Psoas muscle (tissue), 7 donors: ENCODE measurements at regions not wholly inside any gene's neighbourhood (a gene's known extent, or its start where the extent isn't known, plus 50 kb on each side); places are given as distances from the start of the nearest gene placed in this dataset.
"Not testable (repeated sequence)": the region's sequence is repeated elsewhere in the genome, so short reads cannot be mapped to it uniquely, and the experiment has no call there.

Source experiments
- ATAC-seq, 4 donors: fragments of 200-7000 bp; cut with Tn5 transposase; one replicate each; pipeline ENCODE4 v1.9.1; 2020; ENCODE audit warnings: moderate library complexity in 3 of 4, mild to moderate bottlenecking in 2 of 4
- DNase-seq, 2 donors: peaks; one replicate each; pipeline ENCODE4 v3.0.0-alpha.2; 2020
- H3K27ac ChIP-seq: fragments of 200-600 bp; one replicate; pipeline ENCODE4 v1.8.0; 2022
- H3K27me3 ChIP-seq, 3 donors: fragments of 200-600 bp in 1 of 3; one replicate each; pipeline versions ENCODE4 v1.6.1 to v1.8.0; 2013 to 2022; ENCODE audit warnings: low read length in 2 of 3, mild to moderate bottlenecking in 2 of 3, moderate library complexity in 1 of 3; ENCODE audit not compliant: insufficient read depth in 3 of 3
- H3K36me3 ChIP-seq, 2 donors: fragments of 200-600 bp in 1 of 2; one replicate each; pipeline versions ENCODE4 v1.6.1 to v1.8.0; 2013 to 2022; ENCODE audit warnings: low read depth in 1 of 2, mild to moderate bottlenecking in 1 of 2, moderate library complexity in 1 of 2; ENCODE audit not compliant: insufficient read depth in 1 of 2
- H3K4me1 ChIP-seq: fragments of 200-600 bp; one replicate; pipeline ENCODE4 v1.8.0; 2022
- H3K4me3 ChIP-seq: fragments of 200-600 bp; one replicate; pipeline ENCODE4 v1.8.0; 2022; ENCODE audit warnings: mild to moderate bottlenecking
- H3K9me3 ChIP-seq: fragments of 200-600 bp; one replicate; pipeline ENCODE4 v1.8.0; 2022
- WGBS, 3 donors: extraction: QIAGEN DNeasy Blood & Tissue Kit; methylation state at CpG; one replicate each; pipeline versions ENCODE4 v1.1.6 to v1.1.7; 2013; 5-methylcytosine and 5-hydroxymethylcytosine counted together
- intact Hi-C, 2 donors: fragments of 100-400 bp; cut with DNase I; formaldehyde crosslinking; loops; one replicate each; pipeline versions ENCODE4 v1.11.0 to v1.14.2; 2022
- TF ChIP-seq, protein P1 (sequence below): fragments of 200-600 bp; IDR thresholded peaks from one replicate; pipeline ENCODE4 v1.8.0; 2022; ENCODE audit warnings: antibody characterized with exemption
- donor health status: healthy with polysubstance abuse.
- donor health status: DM: no; HTN: no; CAD: no; lungs with moderate emphysema.
- donor health status: Bipolar disorder and iron deficiency.
- donor health status: healthy.
- donor health status: DM: yes; HTN: yes; CAD: no.
- donor health status: DM: no; HTN: no; CAD: no.
- donor health status: DM: yes; HTN: yes; CAD: no.

DNA sequence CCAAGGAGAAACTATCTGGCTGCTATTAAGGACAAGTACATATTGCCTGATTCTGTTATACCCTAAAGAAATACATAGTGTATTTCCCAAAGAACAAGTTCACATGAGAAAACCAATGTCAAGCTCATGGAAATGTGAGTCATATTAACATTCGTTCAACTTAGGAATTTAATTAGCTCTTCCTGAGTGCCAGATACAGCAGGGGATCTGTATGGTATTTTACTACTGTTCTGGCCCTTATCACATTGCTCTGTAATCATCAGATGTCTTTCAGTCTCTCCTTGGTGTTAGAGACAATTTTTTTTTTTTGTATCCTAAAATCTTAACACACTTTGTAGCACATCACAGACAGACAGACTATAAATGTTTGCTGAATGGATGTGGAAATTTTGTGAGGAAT, 395.0 kb upstream of the CRIM1 start:
- H3K27me3 ChIP-seq, result no peaks in the 10 kb centered on the region
- H3K4me3 ChIP-seq, result no peak overlapping the region
- H3K36me3 ChIP-seq, result no peaks in the 10 kb centered on the region
- TF ChIP-seq, protein P1, sequence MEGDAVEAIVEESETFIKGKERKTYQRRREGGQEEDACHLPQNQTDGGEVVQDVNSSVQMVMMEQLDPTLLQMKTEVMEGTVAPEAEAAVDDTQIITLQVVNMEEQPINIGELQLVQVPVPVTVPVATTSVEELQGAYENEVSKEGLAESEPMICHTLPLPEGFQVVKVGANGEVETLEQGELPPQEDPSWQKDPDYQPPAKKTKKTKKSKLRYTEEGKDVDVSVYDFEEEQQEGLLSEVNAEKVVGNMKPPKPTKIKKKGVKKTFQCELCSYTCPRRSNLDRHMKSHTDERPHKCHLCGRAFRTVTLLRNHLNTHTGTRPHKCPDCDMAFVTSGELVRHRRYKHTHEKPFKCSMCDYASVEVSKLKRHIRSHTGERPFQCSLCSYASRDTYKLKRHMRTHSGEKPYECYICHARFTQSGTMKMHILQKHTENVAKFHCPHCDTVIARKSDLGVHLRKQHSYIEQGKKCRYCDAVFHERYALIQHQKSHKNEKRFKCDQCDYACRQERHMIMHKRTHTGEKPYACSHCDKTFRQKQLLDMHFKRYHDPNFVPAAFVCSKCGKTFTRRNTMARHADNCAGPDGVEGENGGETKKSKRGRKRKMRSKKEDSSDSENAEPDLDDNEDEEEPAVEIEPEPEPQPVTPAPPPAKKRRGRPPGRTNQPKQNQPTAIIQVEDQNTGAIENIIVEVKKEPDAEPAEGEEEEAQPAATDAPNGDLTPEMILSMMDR, result no peak
- intact Hi-C loops, result no loop called here
- WGBS, 3 donors, result 39 to 69% (median 39%) methylated on average over 1 of the region's 1 CpG
- no peaks in the 10 kb centered on the region for H3K4me1 ChIP-seq
- no peak overlapping the region for H3K27ac ChIP-seq
- H3K9me3 ChIP-seq, result no peaks in the 10 kb centered on the region
- ATAC-seq, result no peak
- DNase-seq, result no peak

DNA sequence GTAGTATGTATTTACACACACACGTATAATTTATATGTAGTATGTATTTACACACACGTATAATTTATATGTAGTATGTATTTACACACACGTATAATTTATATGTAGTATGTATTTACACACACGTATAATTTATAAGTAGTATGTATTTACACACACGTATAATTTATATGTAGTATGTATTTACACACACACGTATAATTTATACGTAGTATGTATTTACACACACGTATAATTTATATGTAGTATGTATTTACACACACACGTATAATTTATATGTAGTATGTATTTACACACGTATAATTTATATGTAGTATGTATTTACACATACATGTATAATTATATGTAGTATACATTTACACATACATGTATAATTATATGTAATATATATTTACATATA, 398.5 kb upstream of the CRIM1 start:
- WGBS, 3 donors, result 96 to 97% (median 97%) methylated on average over 10 of the region's 10 CpGs
- ATAC-seq, result not testable (repeated sequence)

DNA sequence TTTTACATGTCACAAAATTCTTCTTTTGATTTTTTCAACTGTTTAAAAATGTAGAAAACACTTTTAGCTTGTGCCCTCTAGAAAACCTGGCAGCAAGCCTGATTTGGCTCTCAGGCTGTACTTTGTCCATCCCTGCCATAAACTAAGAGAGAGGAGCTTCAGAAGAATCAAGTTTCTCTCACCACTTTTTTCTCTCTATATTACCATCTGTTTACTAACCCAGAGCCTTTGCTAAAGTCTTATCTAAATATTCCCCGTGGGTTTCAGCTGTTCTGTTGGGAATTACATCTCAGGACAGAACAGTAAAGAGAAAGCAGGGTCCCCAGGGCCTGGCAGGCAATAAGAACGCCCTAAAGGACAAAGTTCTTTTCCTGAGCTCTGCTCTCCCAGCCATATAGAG, 409.1 kb upstream of the CRIM1 start:
- H3K36me3 ChIP-seq, result no peaks in the 10 kb centered on the region
- no peak for ATAC-seq
- intact Hi-C loops, result no loop called here

More for the DNA sequence above, 398.5 kb upstream of the CRIM1 start:
- DNase-seq, intact Hi-C loops, H3K4me1 ChIP-seq, H3K27ac ChIP-seq, H3K27me3 ChIP-seq, H3K36me3 ChIP-seq, H3K9me3 ChIP-seq, H3K4me3 ChIP-seq: not testable (repeated sequence)

DNA sequence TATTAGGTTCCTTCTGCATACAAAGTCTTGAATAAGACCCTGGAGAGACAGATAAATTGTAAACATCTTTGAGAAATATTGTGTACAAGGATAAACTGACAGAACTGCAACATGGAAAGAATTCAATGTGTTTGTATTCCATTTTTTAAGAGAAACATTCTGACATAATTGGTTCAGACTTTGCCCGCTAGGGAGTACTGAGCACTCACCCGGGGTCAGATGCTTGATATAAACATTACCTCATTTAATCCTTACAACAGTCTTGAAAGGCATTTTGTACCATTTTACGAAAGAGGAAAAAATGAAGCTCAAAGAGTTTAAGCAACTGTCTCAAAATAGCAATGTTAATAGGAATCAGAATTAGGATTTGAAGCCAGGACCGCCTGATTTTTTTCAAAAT, 416.7 kb upstream of the CRIM1 start:
- H3K27me3 ChIP-seq, result no peaks in the 10 kb centered on the region
- ATAC-seq (no peak), DNase-seq (no peak)
- intact Hi-C loops, result no loop called here
- 79 to 86% (median 84%) methylated on average over 4 of the region's 4 CpGs for WGBS, 3 donors
- no peaks in the 10 kb centered on the region for H3K4me1 ChIP-seq
- H3K27ac ChIP-seq, result no peak overlapping the region
- TF ChIP-seq, protein P1, result no peak
- H3K9me3 ChIP-seq, result no peaks in the 10 kb centered on the region
- H3K4me3 ChIP-seq, result no peak overlapping the region
- no peaks in the 10 kb centered on the region for H3K36me3 ChIP-seq

More for the DNA sequence above, 409.1 kb upstream of the CRIM1 start:
- TF ChIP-seq, protein P1, result no peak
- Histone ChIP-seq H3K4me3 (no peak overlapping the region), H3K27ac (no peak overlapping the region), H3K27me3 (no peaks in the 10 kb centered on the region), H3K9me3 (no peaks in the 10 kb centered on the region), H3K4me1 (no peaks in the 10 kb centered on the region)
- DNase-seq, result no peak
- WGBS, 3 donors, result 30 to 36% (median 35%) methylated on average over 2 of the region's 2 CpGs

DNA sequence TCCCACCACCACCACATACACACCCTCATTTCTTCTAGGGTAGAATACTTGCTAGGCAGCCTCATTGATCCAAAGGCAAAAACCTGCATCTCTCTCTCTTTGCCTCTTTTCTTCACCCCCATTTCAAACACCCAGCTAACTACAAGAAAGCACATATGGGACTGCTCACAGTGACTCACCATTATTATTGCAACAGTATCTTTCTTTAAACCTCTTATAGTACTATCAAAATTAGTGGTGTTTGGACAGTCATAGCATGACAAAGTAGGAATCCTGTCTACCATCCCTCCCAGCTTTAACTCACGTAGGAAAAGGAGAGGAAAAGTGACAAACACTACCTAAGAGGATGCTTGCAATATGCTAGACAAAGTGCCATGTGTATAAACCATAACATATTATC, 422.5 kb upstream of the CRIM1 start:
- H3K27me3 ChIP-seq, result no peaks in the 10 kb centered on the region
- intact Hi-C loops, result no loop called here
- TF ChIP-seq, protein P1, result no peak
- WGBS, 3 donors, result 39 to 50% (median 46%) methylated on average over 1 of the region's 1 CpG
- no peak for ATAC-seq
- no peak overlapping the region for H3K27ac ChIP-seq
- no peaks in the 10 kb centered on the region for H3K4me1 ChIP-seq
- H3K36me3 ChIP-seq, result no peaks in the 10 kb centered on the region
- no peaks in the 10 kb centered on the region for H3K9me3 ChIP-seq
- no peak overlapping the region for H3K4me3 ChIP-seq
- DNase-seq, result no peak
